Lower lobe of right lung (tissue), 2 donors: ENCODE measurements at regions not wholly inside any gene's neighbourhood (a gene's known extent, or its start where the extent isn't known, plus 50 kb on each side); places are given as distances from the start of the nearest gene placed in this dataset.

ENCODE experiments used
- ATAC-seq, 2 donors: fragments of 200-7000 bp; cut with Tn5 transposase; one replicate each; pipeline ENCODE4 v1.9.1; 2020 to 2022; ENCODE audit warnings: mild to moderate bottlenecking in 2 of 2, moderate library complexity in 2 of 2
- DNase-seq: peaks from one replicate; pipeline ENCODE4 v3.0.0-alpha.2; 2020
- H3K27ac ChIP-seq: fragments of 200-600 bp; one replicate; pipeline ENCODE4 v1.8.0; 2022
- H3K27me3 ChIP-seq: fragments of 200-600 bp; one replicate; pipeline ENCODE4 v1.8.0; 2022; ENCODE audit warnings: low read depth
- H3K36me3 ChIP-seq: fragments of 200-600 bp; one replicate; pipeline ENCODE4 v1.8.0; 2022; ENCODE audit warnings: mild to moderate bottlenecking
- H3K4me1 ChIP-seq: fragments of 200-600 bp; one replicate; pipeline ENCODE4 v1.8.0; 2022
- H3K4me3 ChIP-seq: fragments of 200-600 bp; one replicate; pipeline ENCODE4 v1.8.0; 2022; ENCODE audit warnings: mild to moderate bottlenecking
- H3K9me3 ChIP-seq: fragments of 200-600 bp; one replicate; pipeline ENCODE4 v1.8.0; 2022
- CTCF ChIP-seq: fragments of 200-600 bp; IDR thresholded peaks from one replicate; pipeline ENCODE4 v1.8.0; 2022; ENCODE audit warnings: antibody characterized with exemption, mild to moderate bottlenecking
- intact Hi-C: fragments of 100-400 bp; cut with DNase I; formaldehyde crosslinking; loops from one replicate; pipeline ENCODE4 v1.11.0; 2022
- donor health status: DM: no; HTN: yes; CAD: no; lungs with severe emphysema.

GRCh38 chr1:98428864-98429263 is 232.7 kb upstream of the SNX7 start:
- Histone ChIP-seq H3K9me3 (no peaks in the 10 kb centered on the region), H3K4me3 (no peak overlapping the region), H3K27ac (no peak overlapping the region), H3K4me1 (no peaks in the 10 kb centered on the region), H3K36me3 (no peaks in the 10 kb centered on the region), H3K27me3 (no peaks in the 10 kb centered on the region)
- ATAC-seq (no peak), DNase-seq (no peak)
- intact Hi-C loops = no loop called here
- TF ChIP-seq CTCF = no peak

- intact Hi-C loops = no loop called here
- Histone ChIP-seq H3K27ac (no peak overlapping the region), H3K27me3 (no peaks in the 10 kb centered on the region), H3K36me3 (no peaks in the 10 kb centered on the region), H3K4me3 (no peak overlapping the region), H3K9me3 (no peaks in the 10 kb centered on the region), H3K4me1 (no peaks in the 10 kb centered on the region)
- no peak for TF ChIP-seq CTCF
- DNase-seq (no peak), ATAC-seq (no peak)
These were observed 233.9 kb upstream of the SNX7 start for GRCh38 chr1:98427664-98428063.

- no peak for TF ChIP-seq CTCF
- DNase-seq (no peak), ATAC-seq (no peak)
- Histone ChIP-seq H3K27ac (no peak overlapping the region), H3K4me3 (no peak overlapping the region), H3K9me3 (no peaks in the 10 kb centered on the region), H3K27me3 (no peaks in the 10 kb centered on the region), H3K36me3 (no peaks in the 10 kb centered on the region), H3K4me1 (no peaks in the 10 kb centered on the region)
- intact Hi-C loops = no loop called here
These were observed 235.4 kb upstream of the SNX7 start for GRCh38 chr1:98426092-98426491.

- H3K4me3 ChIP-seq = no peak overlapping the region
- H3K27me3 ChIP-seq = no peaks in the 10 kb centered on the region
- no peak for TF ChIP-seq CTCF
- H3K36me3 ChIP-seq = no peaks in the 10 kb centered on the region
- no peak for DNase-seq
- no peak for ATAC-seq
- no peaks in the 10 kb centered on the region for H3K9me3 ChIP-seq
- intact Hi-C loops = no loop called here
- no peak overlapping the region for H3K27ac ChIP-seq
- no peaks in the 10 kb centered on the region for H3K4me1 ChIP-seq
These were observed 238.7 kb upstream of the SNX7 start for GRCh38 chr1:98422816-98423215.

GRCh38 chr1:98421085-98421435 is 240.5 kb upstream of the SNX7 start:
- ATAC-seq = no peak
- intact Hi-C loops = no loop called here
- Histone ChIP-seq H3K27me3 (no peaks in the 10 kb centered on the region), H3K4me3 (no peak overlapping the region), H3K9me3 (no peaks in the 10 kb centered on the region), H3K27ac (no peak overlapping the region), H3K36me3 (no peaks in the 10 kb centered on the region), H3K4me1 (no peaks in the 10 kb centered on the region)
- no peak for DNase-seq
- no peak for TF ChIP-seq CTCF

- Histone ChIP-seq H3K27ac (no peak overlapping the region), H3K27me3 (no peaks in the 10 kb centered on the region), H3K9me3 (no peaks in the 10 kb centered on the region), H3K36me3 (no peaks in the 10 kb centered on the region), H3K4me3 (no peak overlapping the region), H3K4me1 (no peaks in the 10 kb centered on the region)
- TF ChIP-seq CTCF = no peak
- no peak for ATAC-seq
- DNase-seq = no peak
- intact Hi-C loops = no loop called here
These were observed 241.0 kb upstream of the SNX7 start for GRCh38 chr1:98420376-98421084.
